ENCODE measurements at regions not wholly inside any gene's neighbourhood (a gene's known extent, or its start where the extent isn't known, plus 50 kb on each side); places are given as distances from the start of the nearest gene placed in this dataset.

DNA sequence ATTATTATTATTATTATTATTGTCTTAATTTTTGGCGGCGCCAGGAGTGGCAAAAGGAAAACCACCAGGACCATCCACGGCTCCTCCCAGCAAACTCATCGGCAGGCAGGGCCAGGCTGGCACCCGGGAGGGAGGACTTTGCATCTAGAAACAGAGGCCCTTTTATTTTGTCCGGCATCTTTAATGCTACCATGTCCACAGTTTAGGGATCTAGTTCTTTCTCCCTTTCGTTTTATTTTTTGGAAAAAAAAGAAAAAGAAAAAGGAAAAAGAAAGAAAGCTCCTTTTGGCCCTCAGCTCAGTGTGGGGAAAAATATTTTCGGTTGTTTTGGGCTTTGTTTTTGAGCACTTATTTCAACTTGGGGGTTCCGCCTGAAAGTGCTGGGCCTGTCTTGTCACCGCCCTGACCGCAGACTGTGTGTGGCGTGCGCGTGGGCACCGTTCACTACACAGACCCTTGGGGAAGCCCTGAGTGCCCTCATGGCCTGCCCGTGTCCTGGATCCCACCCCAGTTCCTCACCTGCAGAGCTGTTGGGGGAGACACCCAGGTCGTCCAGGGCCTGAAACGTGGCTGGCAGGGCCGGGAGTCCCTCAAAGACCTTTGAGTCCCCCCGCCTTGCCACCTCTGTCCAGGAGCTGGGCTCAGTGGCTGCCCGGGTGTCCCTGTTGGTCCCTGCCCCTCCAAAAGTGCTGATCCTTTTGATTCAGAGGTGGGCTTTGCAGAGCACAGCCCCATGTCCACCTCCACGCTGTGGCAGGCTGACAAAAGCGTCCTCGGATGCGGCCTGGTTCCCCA is 69.1 kb upstream of the PPARA start:
- peaks cover 47% of the 10 kb centered on the region for H3K4me1 ChIP-seq
- no peaks in the 10 kb centered on the region for H3K27me3 ChIP-seq
- TF ChIP-seq, protein P1, sequence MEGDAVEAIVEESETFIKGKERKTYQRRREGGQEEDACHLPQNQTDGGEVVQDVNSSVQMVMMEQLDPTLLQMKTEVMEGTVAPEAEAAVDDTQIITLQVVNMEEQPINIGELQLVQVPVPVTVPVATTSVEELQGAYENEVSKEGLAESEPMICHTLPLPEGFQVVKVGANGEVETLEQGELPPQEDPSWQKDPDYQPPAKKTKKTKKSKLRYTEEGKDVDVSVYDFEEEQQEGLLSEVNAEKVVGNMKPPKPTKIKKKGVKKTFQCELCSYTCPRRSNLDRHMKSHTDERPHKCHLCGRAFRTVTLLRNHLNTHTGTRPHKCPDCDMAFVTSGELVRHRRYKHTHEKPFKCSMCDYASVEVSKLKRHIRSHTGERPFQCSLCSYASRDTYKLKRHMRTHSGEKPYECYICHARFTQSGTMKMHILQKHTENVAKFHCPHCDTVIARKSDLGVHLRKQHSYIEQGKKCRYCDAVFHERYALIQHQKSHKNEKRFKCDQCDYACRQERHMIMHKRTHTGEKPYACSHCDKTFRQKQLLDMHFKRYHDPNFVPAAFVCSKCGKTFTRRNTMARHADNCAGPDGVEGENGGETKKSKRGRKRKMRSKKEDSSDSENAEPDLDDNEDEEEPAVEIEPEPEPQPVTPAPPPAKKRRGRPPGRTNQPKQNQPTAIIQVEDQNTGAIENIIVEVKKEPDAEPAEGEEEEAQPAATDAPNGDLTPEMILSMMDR (IDR thresholded peaks at IDR 0.05), result no peak
- H3K36me3 ChIP-seq, result no peaks in the 10 kb centered on the region
- DNase-seq, result no peak
- H3K4me3 ChIP-seq, result peak overlapping the region; percentile 15
- intact Hi-C loops (cut with DNase I), result no loop called here
- peak overlapping the region; percentile 99 for H3K27ac ChIP-seq
- H3K9me3 ChIP-seq, result no peaks in the 10 kb centered on the region
- peak overlapping the region; percentile 58 to 78 for H3K9ac ChIP-seq (ENCODE audit: low read depth in 2 of 2, low read length in 2 of 2)

DNA sequence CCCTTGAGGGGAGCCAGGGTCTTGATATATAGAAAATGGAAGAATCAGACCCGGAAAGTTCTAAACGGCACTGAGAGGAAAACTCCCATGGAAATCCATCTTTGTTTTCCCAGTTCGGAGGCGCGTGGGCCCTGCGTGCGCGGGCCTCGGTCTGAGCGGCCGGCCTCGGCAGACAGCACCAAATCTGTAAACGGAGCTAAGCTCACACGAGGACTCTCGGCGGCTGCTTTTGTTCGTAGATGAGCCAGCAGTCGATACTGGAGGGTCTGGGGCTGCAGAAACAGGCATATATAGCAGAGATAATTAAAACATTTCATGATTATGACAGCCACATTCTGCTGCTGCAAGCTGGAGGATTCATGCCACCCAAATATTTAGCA is 68.5 kb upstream of the PPARA start:
- H3K4me1 ChIP-seq, result peaks cover 46% of the 10 kb centered on the region
- H3K4me3 ChIP-seq, result peak overlapping the region; percentile 6
- intact Hi-C loops (cut with DNase I), result no loop called here
- DNase-seq, result no peak
- H3K36me3 ChIP-seq, result no peaks in the 10 kb centered on the region
- no peaks in the 10 kb centered on the region for H3K9me3 ChIP-seq
- TF ChIP-seq, protein P1 (IDR thresholded peaks at IDR 0.05), result no peak
- no peaks in the 10 kb centered on the region for H3K27me3 ChIP-seq
- peak overlapping the region; percentile 58 to 78 for H3K9ac ChIP-seq (ENCODE audit: low read depth in 2 of 2, low read length in 2 of 2)
- peak overlapping the region; percentile 99 for H3K27ac ChIP-seq

DNA sequence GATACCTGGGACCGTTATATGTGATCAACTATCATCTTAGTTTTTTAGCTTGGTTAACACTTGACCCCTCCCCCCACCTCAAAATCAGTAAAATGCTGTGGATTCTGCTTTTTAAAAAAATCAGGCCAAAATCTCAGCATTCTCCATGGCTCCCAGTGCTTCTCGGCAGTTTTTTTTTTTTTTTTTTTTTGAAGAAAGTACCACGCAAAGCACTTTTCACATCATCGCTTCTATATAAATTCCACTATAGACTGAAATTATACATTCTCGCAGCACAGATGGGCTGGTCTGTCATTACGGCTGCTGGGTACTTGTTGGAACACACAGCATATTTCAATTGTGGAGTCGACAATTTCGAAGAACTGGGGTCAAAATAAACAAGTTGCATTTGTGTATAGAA is 67.7 kb upstream of the PPARA start:
- Histone ChIP-seq H3K9me3 (no peaks in the 10 kb centered on the region), H3K36me3 (no peaks in the 10 kb centered on the region), H3K27me3 (no peaks in the 10 kb centered on the region), H3K27ac (peak overlapping the region; percentile 71), H3K9ac (ENCODE audit: low read depth in 2 of 2, low read length in 2 of 2) (peak overlapping the region in 1 of 2 donors; percentile 34), H3K4me1 (peaks cover 43% of the 10 kb centered on the region), H3K4me3 (no peak overlapping the region)
- intact Hi-C loops (cut with DNase I), result no loop called here
- TF ChIP-seq, protein P1 (IDR thresholded peaks at IDR 0.05), result no peak
- DNase-seq, result no peak

DNA sequence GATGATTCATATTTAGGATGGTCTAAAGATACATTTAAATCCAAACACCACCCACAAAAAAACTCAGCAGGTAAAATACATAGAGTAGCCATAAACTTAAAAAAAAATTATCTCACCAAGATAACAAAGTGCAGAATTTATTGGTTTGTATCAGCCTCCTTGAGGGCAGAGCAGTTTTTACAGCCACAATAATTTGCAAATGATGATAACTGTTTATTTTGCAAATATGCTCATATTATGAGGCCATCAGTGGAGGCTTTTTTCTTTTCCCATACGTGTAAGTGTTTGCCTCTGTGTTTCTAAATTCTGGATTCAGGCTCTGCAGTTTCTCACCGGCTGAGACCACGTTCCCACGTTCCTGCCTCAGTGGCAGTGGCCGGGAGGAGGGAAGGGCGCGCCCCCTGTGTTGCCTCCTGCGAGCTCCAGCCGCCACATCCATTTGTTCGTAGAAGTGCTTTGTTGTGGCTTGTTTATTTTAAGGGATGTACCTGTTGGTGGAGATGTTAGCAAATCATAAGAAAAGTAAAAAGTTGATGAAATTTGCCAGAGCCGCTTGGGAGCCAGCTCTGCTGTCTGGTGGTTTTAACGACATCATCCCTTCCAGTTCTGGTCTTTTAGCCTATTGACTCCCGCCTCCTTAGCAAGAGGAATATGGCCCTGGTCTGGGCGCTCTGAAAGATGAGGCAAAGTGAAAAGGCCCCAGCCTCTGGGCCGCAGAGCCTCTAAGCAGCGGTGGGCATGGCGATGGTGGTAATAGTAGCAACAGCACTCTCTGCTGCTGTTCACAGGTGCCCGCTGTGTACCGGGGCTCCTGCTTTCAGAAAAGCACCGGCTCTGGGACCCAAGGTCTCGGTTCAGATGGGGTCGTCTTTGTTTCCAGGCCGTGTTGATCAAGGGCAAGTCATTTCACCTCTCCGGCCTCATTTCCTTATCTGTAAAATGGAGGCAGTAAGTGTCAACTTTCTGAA is 66.7 kb upstream of the PPARA start:
- Histone ChIP-seq H3K36me3 (no peaks in the 10 kb centered on the region), H3K4me1 (peaks cover 43% of the 10 kb centered on the region), H3K9me3 (no peaks in the 10 kb centered on the region), H3K4me3 (no peak overlapping the region), H3K27ac (peak overlapping the region; percentile 71), H3K9ac (ENCODE audit: low read depth in 2 of 2, low read length in 2 of 2) (peak overlapping the region; percentile 4 to 92), H3K27me3 (no peaks in the 10 kb centered on the region)
- intact Hi-C loops (cut with DNase I), result no loop called here
- DNase-seq, result no peak
- TF ChIP-seq, protein P1 (IDR thresholded peaks at IDR 0.05), result no peak

DNA sequence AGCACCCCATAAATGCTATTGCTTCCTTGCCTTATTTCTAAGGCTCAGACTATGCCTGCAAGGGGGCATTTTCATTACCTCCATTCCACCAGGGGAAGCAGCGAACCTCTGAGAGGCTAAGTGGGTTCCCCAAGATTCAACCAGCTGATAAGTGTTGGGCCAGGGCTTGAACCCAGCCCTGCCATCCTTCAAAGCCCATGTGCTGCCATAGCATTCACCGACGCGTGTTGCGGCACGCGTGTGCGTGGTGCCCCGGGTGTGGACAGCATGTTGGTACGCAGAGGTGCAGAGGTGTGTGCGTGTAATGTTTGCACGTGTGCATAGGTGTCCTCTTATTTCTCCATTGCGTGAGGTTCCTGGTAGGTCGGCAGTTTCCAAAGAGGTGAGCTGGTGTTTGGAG is 66.0 kb upstream of the PPARA start:
- no peaks in the 10 kb centered on the region for H3K9me3 ChIP-seq
- H3K4me3 ChIP-seq, result no peak overlapping the region
- TF ChIP-seq, protein P1 (IDR thresholded peaks at IDR 0.05), result no peak
- no peak for DNase-seq
- H3K36me3 ChIP-seq, result no peaks in the 10 kb centered on the region
- peak overlapping the region; percentile 71 for H3K27ac ChIP-seq
- no peaks in the 10 kb centered on the region for H3K27me3 ChIP-seq
- intact Hi-C loops (cut with DNase I), result no loop called here
- H3K4me1 ChIP-seq, result peaks cover 43% of the 10 kb centered on the region
- peak overlapping the region; percentile 38 to 92 for H3K9ac ChIP-seq (ENCODE audit: low read depth in 2 of 2, low read length in 2 of 2)

Measured in colonic mucosa (tissue), 4 donors.